IMR-90 (cell line): ENCODE measurements at regions not wholly inside any gene's neighbourhood (a gene's known extent, or its start where the extent isn't known, plus 50 kb on each side); places are given as distances from the start of the nearest gene placed in this dataset.
"Not testable (repeated sequence)": the region's sequence is repeated elsewhere in the genome, so short reads cannot be mapped to it uniquely, and the experiment has no call there.

Source experiments
- ATAC-seq: fragments of 200-7000 bp; cut with Tn5 transposase; 2 replicates; pipeline ENCODE4 v1.9.1; 2020; ENCODE audit warnings: low read depth, mild to moderate bottlenecking, moderate library complexity
- BruUV-seq: library from RNA; stranded (reverse); fragments of 400-500 nt; replicated peaks from 2 replicates; lab custom pipeline; 2021; lab: Mats Ljungman, UMichigan
- CTCF ChIA-PET: fragments of 300-600 bp; formaldehyde crosslinking; extraction: SDS; loops from one replicate; lab custom pipeline; 2021; ENCODE audit warnings: antibody characterized with exemption; lab: Yijun Ruan, JAX
- POLR2A ChIA-PET: fragments of 300-600 bp; sonication (Branson Sonifier 250); formaldehyde crosslinking; loops from one replicate; lab custom pipeline; 2022; ENCODE audit warnings: antibody characterized with exemption; ENCODE audit not compliant: unreplicated experiment; lab: Charles Lee
- DNase-seq: peaks from one replicate; pipeline ENCODE4 v3.0.0; 2013
- H2AFZ ChIP-seq: replicated peaks from 2 replicates; pipeline ENCODE3; 2013; ENCODE audit warnings: low read length, mild to moderate bottlenecking; ENCODE audit not compliant: poor library complexity
- H2AK5ac ChIP-seq: 2 replicates; pipeline ENCODE4 v1.6.1; 2013; ENCODE audit warnings: low read depth, low read length, inconsistent platforms
- H2AK9ac ChIP-seq: replicated peaks from 2 replicates; pipeline ENCODE3; 2013; ENCODE audit warnings: mild to moderate bottlenecking, low read depth, low read length, moderate library complexity; ENCODE audit not compliant: poor library complexity
- H2BK120ac ChIP-seq: 2 replicates; pipeline ENCODE4 v1.6.1; 2013; ENCODE audit warnings: low read depth, low read length, inconsistent platforms
- H2BK15ac ChIP-seq: 3 replicates; pipeline ENCODE4 v1.6.1; 2013; ENCODE audit warnings: low read depth, low read length, inconsistent platforms
- H2BK20ac ChIP-seq: 2 replicates; pipeline ENCODE4 v1.6.1; 2013; ENCODE audit warnings: low read depth, mild to moderate bottlenecking, inconsistent platforms, low read length, moderate library complexity
- H2BK5ac ChIP-seq: 2 replicates; pipeline ENCODE4 v1.6.1; 2013; ENCODE audit warnings: mild to moderate bottlenecking, low read depth, low read length, inconsistent platforms; ENCODE audit not compliant: poor library complexity, severe bottlenecking
- H3K14ac ChIP-seq: replicated peaks from 2 replicates; pipeline ENCODE4 v1.6.1; 2013; ENCODE audit warnings: low read depth, low read length, inconsistent platforms
- H3K18ac ChIP-seq: 2 replicates; pipeline ENCODE4 v1.6.1; 2013; ENCODE audit warnings: low read depth, low read length, control low read depth
- H3K23ac ChIP-seq: 2 replicates; pipeline ENCODE4 v1.6.1; 2013; ENCODE audit warnings: low read depth, low read length, inconsistent platforms
- H3K27ac ChIP-seq: 2 replicates; pipeline ENCODE4 v1.5.1; 2013; ENCODE audit warnings: mild to moderate bottlenecking, control low read depth, low read length; ENCODE audit not compliant: insufficient read depth
- H3K27me3 ChIP-seq: 2 replicates; pipeline ENCODE4 v1.6.1; 2013; ENCODE audit warnings: low read length; ENCODE audit not compliant: control insufficient read depth, insufficient read depth
- H3K36me3 ChIP-seq: 2 replicates; pipeline ENCODE4 v1.6.1; 2013; ENCODE audit warnings: low read length, mixed read lengths; ENCODE audit not compliant: control insufficient read depth, insufficient read depth
- H3K4ac ChIP-seq: 2 replicates; pipeline ENCODE4 v1.6.1; 2013; ENCODE audit warnings: low read depth, low read length, inconsistent platforms
- H3K4me1 ChIP-seq: 2 replicates; pipeline ENCODE4 v1.6.1; 2013; ENCODE audit warnings: low read length, mixed read lengths; ENCODE audit not compliant: control insufficient read depth, insufficient read depth
- H3K4me2 ChIP-seq: 2 replicates; pipeline ENCODE4 v1.6.1; 2013; ENCODE audit warnings: low read depth, mild to moderate bottlenecking, control low read depth, low read length, moderate library complexity
- H3K4me3 ChIP-seq: 2 replicates; pipeline ENCODE4 v1.5.1; 2013; ENCODE audit warnings: low read depth, mild to moderate bottlenecking, control low read depth, low read length, moderate library complexity; ENCODE audit not compliant: insufficient read depth
- H3K56ac ChIP-seq: 2 replicates; pipeline ENCODE4 v1.6.1; 2013; ENCODE audit warnings: low read length, inconsistent platforms; ENCODE audit not compliant: insufficient read depth; ENCODE audit errors: extremely low read depth
- H3K79me1 ChIP-seq, 2 experiments: 2 replicates each; pipeline ENCODE4 v1.6.1; 2013; ENCODE audit warnings: low read length in 2 of 2, inconsistent platforms in 1 of 2, low read depth in 1 of 2
- H3K9ac ChIP-seq: 2 replicates; pipeline ENCODE4 v1.6.1; 2013; ENCODE audit warnings: low read depth, low read length, control low read depth
- H3K9me1 ChIP-seq: 2 replicates; pipeline ENCODE4 v1.6.1; 2013; ENCODE audit warnings: low read length, inconsistent platforms; ENCODE audit not compliant: insufficient read depth
- H3K9me3 ChIP-seq: 2 replicates; pipeline ENCODE4 v1.6.1; 2013; ENCODE audit warnings: low read length; ENCODE audit not compliant: control insufficient read depth, insufficient read depth
- H4K20me1 ChIP-seq: 2 replicates; pipeline ENCODE4 v1.6.1; 2013; ENCODE audit warnings: low read length, inconsistent platforms; ENCODE audit not compliant: insufficient read depth
- H4K5ac ChIP-seq: 2 replicates; pipeline ENCODE4 v1.6.1; 2013; ENCODE audit warnings: mild to moderate bottlenecking, low read depth, low read length, control low read depth
- H4K8ac ChIP-seq, 2 experiments: 2 replicates each; pipeline ENCODE4 v1.6.1; 2013; ENCODE audit warnings: low read depth in 2 of 2, low read length in 2 of 2, control low read depth in 1 of 2, inconsistent platforms in 1 of 2
- H4K91ac ChIP-seq: 2 replicates; pipeline ENCODE4 v1.6.1; 2013; ENCODE audit warnings: low read depth, low read length, inconsistent platforms; ENCODE audit not compliant: insufficient read depth
- WGBS, 2 experiments: methylation state at CpG; one replicate each; pipeline versions ENCODE4 v1.1.5 to v1.1.7; 2013; ENCODE audit warnings: missing lambda C conversion rate in 2 of 2; ENCODE audit not compliant: insufficient read length in 1 of 2; ENCODE audit errors: extremely low coverage in 2 of 2; 5-methylcytosine and 5-hydroxymethylcytosine counted together
- dilution Hi-C: fragments of 300-500 bp; cut with HindIII; formaldehyde crosslinking; loops from one replicate; pipeline ENCODE4 v1.14.3; 2018; ENCODE audit warnings: low sequenced_read_pairs; ENCODE audit not compliant: unreplicated experiment
- in situ Hi-C: fragments of 300-500 bp; cut with MboI; formaldehyde crosslinking; loops from 3 replicates; pipeline ENCODE4 v1.14.3; 2019; ENCODE audit warnings: low sequenced_read_pairs, inconsistent platforms, mixed read lengths
- intact Hi-C: fragments of 100-400 bp; cut with micrococcal nuclease; formaldehyde crosslinking; loops from 2 replicates; pipeline ENCODE4 v1.10.0; 2022

GRCh38 chr2:87424763-87425154, 323.1 kb upstream of the PLGLB2 start:
- CTCF ChIA-PET, POLR2A ChIA-PET, H3K9ac ChIP-seq, H2AK9ac ChIP-seq, H3K27me3 ChIP-seq, BruUV-seq, H3K23ac ChIP-seq, H3K4me2 ChIP-seq, H3K9me1 ChIP-seq, H3K14ac ChIP-seq, H4K91ac ChIP-seq, H3K27ac ChIP-seq, H3K4ac ChIP-seq, H3K18ac ChIP-seq, H3K4me3 ChIP-seq, H3K56ac ChIP-seq, dilution Hi-C loops, H3K9me3 ChIP-seq, H2AK5ac ChIP-seq, intact Hi-C loops, H4K20me1 ChIP-seq, H2BK120ac ChIP-seq, H4K8ac ChIP-seq, ATAC-seq, H3K79me1 ChIP-seq, DNase-seq, H4K5ac ChIP-seq, in situ Hi-C loops, H2BK20ac ChIP-seq, H2BK5ac ChIP-seq, H3K36me3 ChIP-seq, H2AFZ ChIP-seq, H2BK15ac ChIP-seq, H3K4me1 ChIP-seq: not testable (repeated sequence)
- no CpG with 5 or more reads among the region's 1 CpG for WGBS, 2 experiments

- H3K23ac ChIP-seq, DNase-seq, H2BK120ac ChIP-seq, H2AK5ac ChIP-seq, H3K4me2 ChIP-seq, intact Hi-C loops, BruUV-seq, H3K4ac ChIP-seq, H4K20me1 ChIP-seq, H2AFZ ChIP-seq, H3K9me1 ChIP-seq, H3K14ac ChIP-seq, H4K8ac ChIP-seq, H3K79me1 ChIP-seq, H3K27me3 ChIP-seq, H3K4me3 ChIP-seq, in situ Hi-C loops, H3K9me3 ChIP-seq, CTCF ChIA-PET, H2BK15ac ChIP-seq, H3K36me3 ChIP-seq, H3K56ac ChIP-seq, H3K9ac ChIP-seq, H3K4me1 ChIP-seq, H4K5ac ChIP-seq, H4K91ac ChIP-seq, H3K18ac ChIP-seq, H2BK5ac ChIP-seq, ATAC-seq, POLR2A ChIA-PET, H2AK9ac ChIP-seq, dilution Hi-C loops, H3K27ac ChIP-seq, H2BK20ac ChIP-seq: not testable (repeated sequence)
- whole genome bisulfite sequencing, 2 experiments: no CpG with 5 or more reads among the region's 3 CpGs
Measured at GRCh38 chr2:87425191-87425590, 322.7 kb upstream of the PLGLB2 start.
